GM18505 (cell line): ENCODE measurements at regions not wholly inside any gene's neighbourhood (a gene's known extent, or its start where the extent isn't known, plus 50 kb on each side); places are given as distances from the start of the nearest gene placed in this dataset.

Experiments
- ATAC-seq: cut with Tn5 transposase; IDR thresholded peaks from one replicate; pipeline ENCODE4 v1.9.1; 2021; ENCODE audit not compliant: unreplicated experiment
- POLR2A ChIP-seq: IDR thresholded peaks from 4 replicates; pipeline ENCODE4 v1.6.1; 2011; ENCODE audit warnings: borderline replicate concordance; ENCODE audit not compliant: insufficient read depth, insufficient read length; ENCODE audit errors: extremely low read depth

- peak; percentile 79 for ATAC-seq
- TF ChIP-seq POLR2A: no peak
Measured at GRCh38 chr2:145692971-145693478, 1173.1 kb upstream of the ZEB2 start.

DNA sequence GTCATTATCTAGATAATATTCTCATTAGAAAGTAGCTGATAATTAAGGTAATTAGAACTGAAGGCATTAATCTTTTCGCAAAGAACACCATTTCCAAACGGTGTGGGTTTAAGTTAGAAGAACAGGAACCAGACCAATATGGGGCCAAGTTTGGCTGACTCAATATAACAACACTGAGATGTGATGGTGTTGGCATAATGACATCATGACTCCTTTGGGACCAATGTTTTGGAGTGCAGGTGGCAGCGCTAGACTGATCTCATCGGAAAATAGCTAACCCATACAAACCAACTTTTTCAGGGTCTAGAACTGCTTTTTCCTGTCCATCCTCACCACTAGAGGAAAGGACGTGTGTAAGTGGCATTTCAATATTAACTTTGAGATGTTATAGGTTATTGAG, 1171.7 kb upstream of the ZEB2 start:
- TF ChIP-seq POLR2A: no peak
- ATAC-seq: no peak

- ATAC-seq: no peak
- no peak for TF ChIP-seq POLR2A
Measured at GRCh38 chr2:145690183-145690778, 1170.4 kb upstream of the ZEB2 start.

GRCh38 chr2:145689277-145689676, 1169.4 kb upstream of the ZEB2 start:
- no peak for ATAC-seq
- no peak for TF ChIP-seq POLR2A

DNA sequence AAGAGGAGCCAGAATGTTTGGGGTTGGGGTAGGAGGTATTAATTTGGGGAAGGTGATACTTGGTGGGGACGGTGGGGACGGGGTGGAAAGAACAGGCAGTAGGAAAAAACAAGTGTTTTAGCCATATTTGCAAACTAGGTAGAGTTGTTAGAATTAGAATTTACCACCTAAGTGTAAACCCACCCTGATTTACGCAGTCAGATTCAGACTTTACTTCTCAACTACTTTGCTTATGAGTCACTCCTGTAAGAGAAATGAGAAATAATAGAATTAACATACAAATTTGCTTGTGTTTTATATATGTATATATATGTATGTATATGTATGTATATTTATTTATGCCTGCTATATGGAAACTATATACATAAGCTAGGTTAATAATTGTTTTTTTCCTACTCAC, 1168.2 kb upstream of the ZEB2 start:
- TF ChIP-seq POLR2A: no peak
- no peak for ATAC-seq

- ATAC-seq: no peak
- TF ChIP-seq POLR2A: no peak
Measured at GRCh38 chr2:145687442-145688134, 1167.7 kb upstream of the ZEB2 start.

- ATAC-seq: no peak
- TF ChIP-seq POLR2A: no peak
Measured at GRCh38 chr2:145685383-145686050, 1165.6 kb upstream of the ZEB2 start.

- ATAC-seq: no peak
Measured at GRCh38 chr2:145682546-145683157, 1162.7 kb upstream of the ZEB2 start.

GRCh38 chr2:145680276-145680675, 1160.4 kb upstream of the ZEB2 start:
- no peak for TF ChIP-seq POLR2A

More at GRCh38 chr2:145682546-145683157, 1162.7 kb upstream of the ZEB2 start:
- TF ChIP-seq POLR2A: no peak

GRCh38 chr2:145677371-145677770, 1157.5 kb upstream of the ZEB2 start:
- no peak for TF ChIP-seq POLR2A
- ATAC-seq: no peak

More at GRCh38 chr2:145680276-145680675, 1160.4 kb upstream of the ZEB2 start:
- no peak for ATAC-seq

- no peak for ATAC-seq
- TF ChIP-seq POLR2A: no peak
Measured at GRCh38 chr2:145674705-145675104, 1154.8 kb upstream of the ZEB2 start.

- no peak for TF ChIP-seq POLR2A
- ATAC-seq: no peak
Measured at GRCh38 chr2:145669301-145669700, 1149.4 kb upstream of the ZEB2 start.

DNA sequence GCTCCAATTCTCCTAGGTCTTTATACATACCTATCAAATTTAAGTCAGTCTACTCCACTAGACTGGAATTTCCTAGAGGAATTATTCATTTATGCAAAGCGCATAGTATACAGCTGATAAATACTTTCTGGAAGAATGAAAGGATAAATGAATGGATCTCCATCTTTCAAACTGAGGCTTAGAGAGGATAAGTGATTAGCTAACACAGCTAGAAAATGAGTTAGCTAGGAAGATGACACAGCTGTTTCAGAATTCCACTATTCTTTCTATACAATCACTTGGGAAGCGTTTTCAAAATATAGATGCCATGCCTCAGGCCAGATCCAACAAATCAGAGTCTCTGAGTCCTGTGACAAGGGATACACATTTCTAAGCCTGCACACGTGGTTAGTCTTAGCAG, 1146.6 kb upstream of the ZEB2 start:
- ATAC-seq: no peak
- TF ChIP-seq POLR2A: no peak

GRCh38 chr2:145657265-145657664, 1137.3 kb upstream of the ZEB2 start:
- no peak for ATAC-seq
- no peak for TF ChIP-seq POLR2A

- ATAC-seq: no peak
- no peak for TF ChIP-seq POLR2A
Measured at GRCh38 chr2:145655165-145655765, 1135.3 kb upstream of the ZEB2 start.
